HCT116 (cell line): ENCODE measurements at regions not wholly inside any gene's neighbourhood (a gene's known extent, or its start where the extent isn't known, plus 50 kb on each side); places are given as distances from the start of the nearest gene placed in this dataset.

Experiments
- CTCF ChIP-seq, 3 experiments: fragments of 200-600 bp in 1 of 3; sonication (generic) in 1 of 3; IDR thresholded peaks in 2 of 3; conservative IDR thresholded peaks in 1 of 3; 2 replicates each; pipeline ENCODE4 v1.5.1; 2012 to 2017; ENCODE audit warnings: low read depth in 2 of 3, low read length in 2 of 3, antibody characterized with exemption in 1 of 3, borderline replicate concordance in 1 of 3, control low read depth in 1 of 3, mild to moderate bottlenecking in 1 of 3, mixed read lengths in 1 of 3, mixed run types in 1 of 3, moderate library complexity in 1 of 3; ENCODE audit not compliant: insufficient read depth in 1 of 3
- EZH2 ChIP-seq: fragments of 200-600 bp; sonication (generic); IDR thresholded peaks from 2 replicates; pipeline ENCODE4 v1.6.1; 2017; ENCODE audit warnings: antibody characterized with exemption, mixed run types
- EZH2phosphoT487 ChIP-seq: fragments of 200-600 bp; IDR thresholded peaks from 2 replicates; pipeline ENCODE4 v1.6.1; 2018; ENCODE audit warnings: antibody characterized with exemption, borderline replicate concordance
- SIN3A ChIP-seq: IDR thresholded peaks from 2 replicates; pipeline ENCODE4 v1.6.1; 2012; ENCODE audit warnings: low read depth

GRCh38 chr17:72462407-72462806 is 341.6 kb downstream of the SOX9 start:
- no peak for TF ChIP-seq SIN3A
- TF ChIP-seq EZH2phosphoT487: no peak
- TF ChIP-seq EZH2: no peak
- no peak for TF ChIP-seq CTCF (IDR thresholded peaks at IDR 0.05 in 2 of 3, conservative IDR thresholded peaks at IDR 0.05 in 1 of 3; ENCODE audit: borderline replicate concordance in 1 of 3, insufficient read depth in 1 of 3, low read depth in 2 of 3, low read length in 2 of 3)
